Esophagus squamous epithelium (tissue), 4 donors: ENCODE measurements at regions not wholly inside any gene's neighbourhood (a gene's known extent, or its start where the extent isn't known, plus 50 kb on each side); places are given as distances from the start of the nearest gene placed in this dataset.

Source experiments
- POLR2A ChIP-seq, 4 donors: fragments of 450-650 bp; IDR thresholded peaks; one replicate each; pipeline ENCODE4 v1.6.1; 2017; ENCODE audit warnings: antibody characterized with exemption in 4 of 4, mild to moderate bottlenecking in 4 of 4, moderate library complexity in 3 of 4
- TF ChIP-seq, protein P1 (sequence below), 6 experiments: fragments of 450-650 bp in 4 of 6; fragments of 200-600 bp in 2 of 6; sonication (generic) in 2 of 6; IDR thresholded peaks; one replicate each; pipeline ENCODE4 v1.5.1; 2016 to 2019; ENCODE audit warnings: antibody characterized with exemption in 6 of 6, mild to moderate bottlenecking in 4 of 6, moderate library complexity in 4 of 6

GRCh38 chr18:40046596-40046995, 1908.4 kb upstream of the PIK3C3 start:
- TF ChIP-seq, protein P1, sequence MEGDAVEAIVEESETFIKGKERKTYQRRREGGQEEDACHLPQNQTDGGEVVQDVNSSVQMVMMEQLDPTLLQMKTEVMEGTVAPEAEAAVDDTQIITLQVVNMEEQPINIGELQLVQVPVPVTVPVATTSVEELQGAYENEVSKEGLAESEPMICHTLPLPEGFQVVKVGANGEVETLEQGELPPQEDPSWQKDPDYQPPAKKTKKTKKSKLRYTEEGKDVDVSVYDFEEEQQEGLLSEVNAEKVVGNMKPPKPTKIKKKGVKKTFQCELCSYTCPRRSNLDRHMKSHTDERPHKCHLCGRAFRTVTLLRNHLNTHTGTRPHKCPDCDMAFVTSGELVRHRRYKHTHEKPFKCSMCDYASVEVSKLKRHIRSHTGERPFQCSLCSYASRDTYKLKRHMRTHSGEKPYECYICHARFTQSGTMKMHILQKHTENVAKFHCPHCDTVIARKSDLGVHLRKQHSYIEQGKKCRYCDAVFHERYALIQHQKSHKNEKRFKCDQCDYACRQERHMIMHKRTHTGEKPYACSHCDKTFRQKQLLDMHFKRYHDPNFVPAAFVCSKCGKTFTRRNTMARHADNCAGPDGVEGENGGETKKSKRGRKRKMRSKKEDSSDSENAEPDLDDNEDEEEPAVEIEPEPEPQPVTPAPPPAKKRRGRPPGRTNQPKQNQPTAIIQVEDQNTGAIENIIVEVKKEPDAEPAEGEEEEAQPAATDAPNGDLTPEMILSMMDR (IDR thresholded peaks at IDR 0.05), result no peak
- TF ChIP-seq POLR2A (IDR thresholded peaks at IDR 0.05), result no peak
